ENCODE measurements at regions not wholly inside any gene's neighbourhood (a gene's known extent, or its start where the extent isn't known, plus 50 kb on each side); places are given as distances from the start of the nearest gene placed in this dataset.

GRCh38 chr5:64110222-64110621, 55.4 kb upstream of the RNF180 start:
- no peak for DNase-seq (ENCODE audit: low spot score)

- no peak for DNase-seq (ENCODE audit: low spot score)
Measured at GRCh38 chr5:64108674-64109073, 57.0 kb upstream of the RNF180 start.

GRCh38 chr5:64100203-64100602, 65.4 kb upstream of the RNF180 start:
- no peak for DNase-seq (ENCODE audit: low spot score)

- no peak for DNase-seq (ENCODE audit: low spot score)
Measured at GRCh38 chr5:64096771-64097170, 68.9 kb upstream of the RNF180 start.

GRCh38 chr5:64077589-64077988, 88.1 kb upstream of the RNF180 start:
- DNase-seq (ENCODE audit: low spot score), result no peak

- peak; percentile 18 for DNase-seq (ENCODE audit: low spot score)
Measured at GRCh38 chr5:64074533-64074932, 91.1 kb upstream of the RNF180 start.

- no peak for DNase-seq (ENCODE audit: low spot score)
Measured at GRCh38 chr5:64069486-64069885, 96.2 kb upstream of the RNF180 start.

- no peak for DNase-seq (ENCODE audit: low spot score)
Measured at GRCh38 chr5:64050296-64050695, 88.1 kb upstream of the HTR1A start.

GRCh38 chr5:64040490-64040889, 78.2 kb upstream of the HTR1A start:
- no peak for DNase-seq (ENCODE audit: low spot score)

- DNase-seq (ENCODE audit: low spot score), result no peak
Measured at GRCh38 chr5:64026493-64026892, 64.2 kb upstream of the HTR1A start.

- DNase-seq (ENCODE audit: low spot score), result no peak
Measured at GRCh38 chr5:64019746-64020145, 57.5 kb upstream of the HTR1A start.

- DNase-seq (ENCODE audit: low spot score), result no peak
Measured at GRCh38 chr5:64018966-64019365, 56.7 kb upstream of the HTR1A start.

GRCh38 chr5:64015824-64016223, 53.6 kb upstream of the HTR1A start:
- DNase-seq (ENCODE audit: low spot score), result no peak
